Activated CD4-positive, alpha-beta T cell treated with anti-CD3 and anti-CD28 coated beads, Interleukin-2, amount 10 ng/mL, durations not matched to agents 24 days and 14 days (primary cell): ENCODE measurements at regions not wholly inside any gene's neighbourhood (a gene's known extent, or its start where the extent isn't known, plus 50 kb on each side); places are given as distances from the start of the nearest gene placed in this dataset.

Source experiments
- DNase-seq: peaks from one replicate; pipeline ENCODE4 v3.0.0; 2022
- H3K27ac Mint-ChIP-seq: one replicate; pipeline ENCODE4 v1.8.0; 2022; ENCODE audit warnings: mild to moderate bottlenecking, mixed read lengths
- H3K27me3 Mint-ChIP-seq: one replicate; pipeline ENCODE4 v1.8.0; 2022; ENCODE audit warnings: mixed read lengths
- H3K36me3 Mint-ChIP-seq: one replicate; pipeline ENCODE4 v1.8.0; 2022; ENCODE audit warnings: low read depth, mild to moderate bottlenecking, mixed read lengths
- H3K4me1 Mint-ChIP-seq: one replicate; pipeline ENCODE4 v1.8.0; 2021; ENCODE audit warnings: mixed read lengths
- H3K4me3 Mint-ChIP-seq: one replicate; pipeline ENCODE4 v1.8.0; 2022; ENCODE audit warnings: mild to moderate bottlenecking, moderate library complexity, mixed read lengths
- H3K9me3 Mint-ChIP-seq: one replicate; pipeline ENCODE4 v1.8.0; 2021; ENCODE audit warnings: mixed read lengths
- intact Hi-C: fragments of 100-400 bp; cut with micrococcal nuclease; formaldehyde crosslinking; loops from one replicate; pipeline ENCODE4 v1.15.1; 2023

DNA sequence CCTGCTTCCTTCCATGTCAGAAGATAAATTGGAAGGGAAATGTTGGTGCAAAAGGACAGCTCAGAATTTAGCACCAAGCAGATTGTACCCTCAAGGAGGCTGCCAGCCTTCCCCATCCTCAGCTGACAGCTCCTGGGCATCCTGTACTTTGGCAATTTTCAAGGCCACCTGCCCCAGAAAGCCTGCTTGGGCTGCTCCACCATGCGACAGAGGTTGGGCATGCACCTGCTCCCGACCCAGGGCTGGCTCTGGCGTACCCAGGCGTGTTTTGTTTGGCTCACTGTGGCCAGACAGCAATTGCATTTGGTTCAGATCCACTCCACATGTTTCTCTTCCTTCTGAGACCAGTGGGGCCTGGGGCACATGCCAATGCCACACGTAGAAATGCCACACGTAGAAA is 547.8 kb downstream of the NPHP4 start:
- no peak overlapping the region for H3K27ac Mint-ChIP-seq
- intact Hi-C loops: no loop called here
- DNase-seq: no peak
- H3K4me1 Mint-ChIP-seq: no peaks in the 10 kb centered on the region
- H3K36me3 Mint-ChIP-seq: no peaks in the 10 kb centered on the region
- H3K4me3 Mint-ChIP-seq: no peak overlapping the region
- H3K27me3 Mint-ChIP-seq: peaks cover 2% of the 10 kb centered on the region
- peaks cover 3% of the 10 kb centered on the region for H3K9me3 Mint-ChIP-seq

GRCh38 chr1:5436808-5437207 is 555.4 kb downstream of the NPHP4 start:
- H3K27me3 Mint-ChIP-seq: peaks cover 17% of the 10 kb centered on the region
- H3K36me3 Mint-ChIP-seq: no peaks in the 10 kb centered on the region
- no peaks in the 10 kb centered on the region for H3K4me1 Mint-ChIP-seq
- DNase-seq: no peak
- peaks cover 15% of the 10 kb centered on the region for H3K9me3 Mint-ChIP-seq
- H3K4me3 Mint-ChIP-seq: no peak overlapping the region
- H3K27ac Mint-ChIP-seq: no peak overlapping the region
- intact Hi-C loops: no loop called here

GRCh38 chr1:5435414-5435813 is 556.8 kb downstream of the NPHP4 start:
- peaks cover 17% of the 10 kb centered on the region for H3K27me3 Mint-ChIP-seq
- no peak for DNase-seq
- no peaks in the 10 kb centered on the region for H3K36me3 Mint-ChIP-seq
- no peaks in the 10 kb centered on the region for H3K4me1 Mint-ChIP-seq
- H3K27ac Mint-ChIP-seq: no peak overlapping the region
- H3K4me3 Mint-ChIP-seq: no peak overlapping the region
- H3K9me3 Mint-ChIP-seq: peaks cover 15% of the 10 kb centered on the region
- intact Hi-C loops: no loop called here

DNA sequence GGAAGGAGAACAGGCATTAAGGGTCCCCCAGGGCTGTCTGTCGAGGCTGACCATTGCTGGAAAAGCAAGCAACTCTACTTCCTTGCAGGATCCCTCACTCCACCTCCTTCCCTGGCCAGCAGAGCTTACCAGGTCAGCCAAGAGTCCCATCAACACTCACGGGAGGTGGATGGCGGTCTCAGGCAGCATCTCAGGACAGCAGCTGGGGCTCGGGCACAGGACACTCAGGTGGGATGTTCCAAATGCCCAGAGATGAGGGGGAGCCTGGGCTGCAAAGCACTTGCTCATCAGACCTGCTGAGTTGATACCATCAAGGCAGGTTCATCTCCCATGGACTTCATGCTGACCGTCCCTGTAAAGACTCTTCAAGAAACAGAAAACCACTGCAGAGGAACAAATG is 559.8 kb downstream of the NPHP4 start:
- no peak for DNase-seq
- intact Hi-C loops: no loop called here
- no peaks in the 10 kb centered on the region for H3K36me3 Mint-ChIP-seq
- peaks cover 21% of the 10 kb centered on the region for H3K27me3 Mint-ChIP-seq
- H3K9me3 Mint-ChIP-seq: peaks cover 2% of the 10 kb centered on the region
- H3K4me3 Mint-ChIP-seq: no peak overlapping the region
- no peak overlapping the region for H3K27ac Mint-ChIP-seq
- H3K4me1 Mint-ChIP-seq: no peaks in the 10 kb centered on the region

DNA sequence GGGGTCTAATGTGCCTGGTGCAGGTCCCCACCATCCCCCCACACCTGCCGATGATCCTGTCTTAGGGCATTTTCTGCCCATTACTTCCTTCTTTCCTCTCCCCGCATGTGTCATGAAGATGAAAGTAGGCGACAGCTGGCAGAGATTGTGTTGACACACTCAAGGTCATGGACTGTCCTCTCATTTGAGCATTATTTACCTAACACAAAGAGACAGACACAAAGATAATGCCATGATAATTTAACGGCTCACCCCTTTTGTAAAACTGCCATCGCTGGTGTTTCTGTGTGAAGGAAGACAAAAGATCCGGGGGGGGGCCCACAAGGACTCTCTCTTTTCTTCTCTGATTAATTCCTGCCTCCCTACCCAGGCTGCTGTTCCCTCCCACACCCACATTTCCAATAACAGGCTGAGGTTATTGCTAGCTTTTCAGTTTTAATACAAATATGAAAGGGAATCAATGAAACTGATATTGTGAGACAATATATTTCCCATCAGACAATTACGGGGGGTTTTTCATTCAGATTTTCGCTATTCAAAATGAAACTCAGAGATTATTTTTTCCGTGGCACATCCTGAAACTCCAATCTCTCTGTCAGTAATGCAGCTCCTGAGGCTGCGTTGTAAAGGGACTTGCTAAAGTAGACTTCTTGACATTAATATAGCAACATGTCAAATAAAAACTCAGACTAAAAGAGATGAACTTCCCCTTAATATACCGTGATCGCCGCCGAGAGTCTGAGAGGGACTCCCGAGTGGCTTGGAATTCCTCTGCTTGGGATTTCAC is 561.1 kb downstream of the NPHP4 start:
- Mint-ChIP-seq H3K4me1 (no peaks in the 10 kb centered on the region), H3K4me3 (no peak overlapping the region), H3K36me3 (no peaks in the 10 kb centered on the region), H3K27ac (no peak overlapping the region), H3K27me3 (peaks cover 26% of the 10 kb centered on the region), H3K9me3 (no peaks in the 10 kb centered on the region)
- no peak for DNase-seq
- intact Hi-C loops: no loop called here

GRCh38 chr1:5430136-5430535 is 562.1 kb downstream of the NPHP4 start:
- Mint-ChIP-seq H3K27me3 (peaks cover 31% of the 10 kb centered on the region), H3K9me3 (no peaks in the 10 kb centered on the region), H3K4me3 (no peak overlapping the region), H3K36me3 (no peaks in the 10 kb centered on the region), H3K27ac (no peak overlapping the region), H3K4me1 (no peaks in the 10 kb centered on the region)
- intact Hi-C loops: no loop called here
- DNase-seq: no peak

DNA sequence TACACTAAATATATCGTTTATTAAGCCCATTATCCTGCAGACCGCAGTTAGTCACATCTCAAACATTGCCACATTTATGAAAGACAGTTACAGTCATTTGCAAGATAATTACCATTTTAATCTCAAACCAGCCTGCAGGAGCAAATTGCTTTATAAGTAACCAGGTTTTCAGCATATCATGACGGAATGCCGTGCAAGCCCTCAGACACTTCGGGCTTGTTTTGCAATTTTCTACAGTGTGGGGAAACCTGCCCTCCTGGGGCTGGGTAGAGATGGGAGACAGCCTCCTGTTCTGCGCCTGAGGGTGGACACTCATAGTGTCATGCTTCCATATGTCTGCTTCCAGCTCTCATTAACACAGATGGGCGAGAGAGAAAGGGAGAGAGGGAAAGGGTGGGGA is 563.9 kb downstream of the NPHP4 start:
- peaks cover 35% of the 10 kb centered on the region for H3K27me3 Mint-ChIP-seq
- H3K27ac Mint-ChIP-seq: no peak overlapping the region
- no peaks in the 10 kb centered on the region for H3K36me3 Mint-ChIP-seq
- H3K4me1 Mint-ChIP-seq: peaks cover 4% of the 10 kb centered on the region
- H3K9me3 Mint-ChIP-seq: no peaks in the 10 kb centered on the region
- H3K4me3 Mint-ChIP-seq: no peak overlapping the region
- DNase-seq: no peak
- intact Hi-C loops: no loop called here

DNA sequence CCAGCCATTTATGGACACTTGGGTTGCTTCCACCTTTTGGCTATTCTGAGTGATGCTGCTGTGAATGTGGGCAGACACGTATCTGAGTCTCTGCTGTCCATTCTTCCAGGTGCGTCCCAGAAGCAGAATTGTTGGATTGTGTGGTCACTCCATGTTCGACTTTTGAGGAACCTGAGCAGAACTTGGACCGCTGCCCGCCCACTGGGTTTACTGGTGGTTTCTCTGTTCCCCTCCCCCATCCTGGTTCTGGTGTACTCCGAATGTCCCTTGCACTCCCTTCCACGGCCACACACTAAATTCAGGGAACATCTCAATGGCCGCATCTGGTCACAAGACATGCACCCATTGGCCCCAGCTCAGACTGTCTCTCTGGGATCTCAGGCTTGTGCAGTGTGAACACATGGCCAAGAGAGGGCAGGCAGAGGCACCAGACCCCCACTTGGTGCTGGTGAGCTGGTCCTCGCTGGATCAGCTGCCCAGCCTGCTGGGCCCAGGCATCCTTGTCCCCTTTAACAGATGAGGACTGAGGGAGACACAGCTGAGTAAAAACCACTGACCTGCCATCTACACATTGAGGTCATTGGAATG is 565.1 kb downstream of the NPHP4 start:
- Mint-ChIP-seq H3K27me3 (peaks cover 37% of the 10 kb centered on the region), H3K27ac (no peak overlapping the region), H3K9me3 (no peaks in the 10 kb centered on the region), H3K36me3 (no peaks in the 10 kb centered on the region), H3K4me1 (peaks cover 15% of the 10 kb centered on the region), H3K4me3 (no peak overlapping the region)
- intact Hi-C loops: no loop called here
- no peak for DNase-seq

DNA sequence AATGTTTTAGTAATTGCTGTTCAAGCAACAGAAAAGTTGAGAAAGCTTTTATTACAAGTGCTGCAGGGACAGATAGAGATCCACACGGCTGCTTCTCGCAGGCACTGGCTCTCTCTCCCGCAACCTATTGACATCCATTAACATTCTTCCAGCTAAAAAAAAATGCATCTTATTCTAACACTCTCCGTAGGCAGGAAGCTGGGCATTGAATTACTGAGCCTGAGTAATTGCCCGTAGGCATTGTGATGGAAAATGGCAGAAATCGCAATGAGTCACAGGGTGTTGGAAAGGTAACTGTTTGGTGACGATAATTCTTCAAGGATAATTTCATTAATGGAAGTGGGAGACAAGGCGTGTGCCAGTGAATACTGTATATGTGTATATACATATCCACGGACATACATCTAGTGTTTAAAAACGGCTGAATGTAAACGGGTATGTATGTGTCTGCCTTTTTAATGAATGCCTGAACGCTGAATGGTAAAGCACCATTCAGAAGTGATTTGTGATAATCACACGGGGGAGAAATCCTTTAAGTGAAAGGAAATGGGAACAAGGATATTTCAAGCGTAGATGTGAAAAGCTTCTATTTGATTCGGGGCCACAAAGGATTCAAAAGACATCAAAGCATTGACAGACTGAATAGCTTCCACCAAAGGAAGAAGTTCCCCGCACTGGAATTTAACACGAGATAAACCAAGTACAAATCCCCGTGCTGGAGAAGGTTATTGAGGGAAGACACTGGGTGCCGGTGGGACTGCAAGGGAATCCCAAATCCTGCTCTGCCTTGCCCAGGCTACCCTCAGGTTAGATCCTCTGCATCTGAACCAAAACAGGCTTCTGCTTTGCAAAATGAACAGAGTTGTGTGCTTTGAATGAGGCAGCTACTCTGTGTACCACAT is 567.2 kb downstream of the NPHP4 start:
- Mint-ChIP-seq H3K27ac (no peak overlapping the region), H3K9me3 (no peaks in the 10 kb centered on the region), H3K36me3 (no peaks in the 10 kb centered on the region), H3K4me3 (no peak overlapping the region), H3K4me1 (peaks cover 19% of the 10 kb centered on the region), H3K27me3 (peaks cover 35% of the 10 kb centered on the region)
- no peak for DNase-seq
- intact Hi-C loops: no loop called here

- peaks cover 19% of the 10 kb centered on the region for H3K4me1 Mint-ChIP-seq
- peaks cover 31% of the 10 kb centered on the region for H3K27me3 Mint-ChIP-seq
- intact Hi-C loops: no loop called here
- peak; percentile 82 for DNase-seq
- H3K27ac Mint-ChIP-seq: no peak overlapping the region
- no peaks in the 10 kb centered on the region for H3K36me3 Mint-ChIP-seq
- no peaks in the 10 kb centered on the region for H3K9me3 Mint-ChIP-seq
- peak overlapping the region; percentile 35 for H3K4me3 Mint-ChIP-seq
Measured at GRCh38 chr1:5423109-5423508, 569.1 kb downstream of the NPHP4 start.

- intact Hi-C loops: no loop called here
- H3K4me3 Mint-ChIP-seq: no peak overlapping the region
- H3K36me3 Mint-ChIP-seq: no peaks in the 10 kb centered on the region
Measured at GRCh38 chr1:5419501-5419900, 572.7 kb downstream of the NPHP4 start.

DNA sequence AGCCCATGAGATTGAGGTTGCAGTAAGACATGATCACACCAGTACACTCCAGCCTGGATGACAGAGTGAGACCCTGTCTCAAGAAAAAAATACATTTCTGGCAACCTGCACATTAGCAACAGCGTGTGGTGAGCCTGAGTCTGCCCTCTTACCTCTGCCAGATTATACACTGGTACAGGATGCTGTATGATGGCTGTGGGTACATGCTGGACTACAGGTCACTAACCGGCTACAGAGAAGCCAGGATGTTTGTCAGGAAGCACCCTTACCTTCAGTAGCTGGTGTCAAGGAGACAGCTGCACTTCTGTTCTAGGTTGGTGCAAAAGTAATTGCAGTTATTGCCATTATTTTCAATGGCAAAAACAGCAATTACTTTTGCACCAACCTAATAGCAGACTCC is 575.7 kb downstream of the NPHP4 start:
- no peak for DNase-seq
- H3K36me3 Mint-ChIP-seq: no peaks in the 10 kb centered on the region
- no peaks in the 10 kb centered on the region for H3K9me3 Mint-ChIP-seq
- intact Hi-C loops: no loop called here
- no peaks in the 10 kb centered on the region for H3K27me3 Mint-ChIP-seq
- no peak overlapping the region for H3K4me3 Mint-ChIP-seq
- H3K4me1 Mint-ChIP-seq: no peaks in the 10 kb centered on the region
- H3K27ac Mint-ChIP-seq: no peak overlapping the region

More at GRCh38 chr1:5419501-5419900, 572.7 kb downstream of the NPHP4 start:
- H3K27me3 Mint-ChIP-seq: peaks cover 11% of the 10 kb centered on the region
- no peaks in the 10 kb centered on the region for H3K9me3 Mint-ChIP-seq
- H3K4me1 Mint-ChIP-seq: peaks cover 19% of the 10 kb centered on the region
- DNase-seq: no peak
- H3K27ac Mint-ChIP-seq: no peak overlapping the region

- Mint-ChIP-seq H3K4me3 (no peak overlapping the region), H3K27me3 (no peaks in the 10 kb centered on the region), H3K9me3 (no peaks in the 10 kb centered on the region), H3K27ac (no peak overlapping the region), H3K36me3 (no peaks in the 10 kb centered on the region), H3K4me1 (no peaks in the 10 kb centered on the region)
- intact Hi-C loops: no loop called here
- no peak for DNase-seq
Measured at GRCh38 chr1:5415606-5416005, 576.6 kb downstream of the NPHP4 start.

- no peaks in the 10 kb centered on the region for H3K27me3 Mint-ChIP-seq
- intact Hi-C loops: no loop called here
- H3K9me3 Mint-ChIP-seq: no peaks in the 10 kb centered on the region
- H3K27ac Mint-ChIP-seq: no peak overlapping the region
- H3K4me3 Mint-ChIP-seq: no peak overlapping the region
- no peaks in the 10 kb centered on the region for H3K36me3 Mint-ChIP-seq
- no peak for DNase-seq
- no peaks in the 10 kb centered on the region for H3K4me1 Mint-ChIP-seq
Measured at GRCh38 chr1:5410652-5411051, 581.6 kb downstream of the NPHP4 start.
